ENCODE measurements at regions not wholly inside any gene's neighbourhood (a gene's known extent, or its start where the extent isn't known, plus 50 kb on each side); places are given as distances from the start of the nearest gene placed in this dataset.

DNA sequence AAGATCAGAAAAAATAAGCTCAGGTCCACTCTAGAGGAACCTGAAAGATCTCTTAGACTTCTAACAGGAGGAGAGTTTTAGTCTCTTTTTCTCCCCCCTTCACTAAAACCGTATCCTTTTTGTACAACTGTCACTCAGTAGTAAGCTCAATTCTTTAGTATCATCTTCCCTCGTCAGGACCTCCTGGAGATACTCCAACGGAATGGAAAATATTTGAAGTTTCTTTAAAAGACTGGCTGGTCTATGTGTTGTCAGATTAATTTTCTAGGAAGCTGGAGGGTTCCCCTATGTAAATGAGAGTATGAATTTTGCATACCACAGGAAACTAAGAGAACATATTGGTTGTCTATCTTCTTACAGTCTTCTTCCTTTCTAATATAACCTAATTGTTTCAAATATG lies 747.7 kb upstream of the CBLB start:
- CTCF ChIA-PET = interaction anchor here (1.1 kb wide), 1 partner anchor 22 kb away, joined by 3 read pairs; no protein-coding TSS in a partner anchor
- Histone ChIP-seq H3K27ac (ENCODE audit: low read depth in 2 of 2, low read length in 1 of 2) (peak overlapping the region in 1 of 2 experiments; percentile 80; a peak in 2 of 4 replicates), H3K4me1 (ENCODE audit: control insufficient read depth in 1 of 2, insufficient read depth in 2 of 2, low read depth in 1 of 2, low read length in 1 of 2) (peaks cover 0 to 24% of the 10 kb centered on the region in 2 experiments; a peak in 2 of 4 replicates), H3K4me2 (peak overlapping the region; percentile 49), H3K9me2 (no peaks in the 10 kb centered on the region), H3K27me3 (ENCODE audit: insufficient read depth) (no peaks in the 10 kb centered on the region), H3K79me2 (ENCODE audit: insufficient read depth) (no peaks in the 10 kb centered on the region), H3K36me3 (replicated peaks in 1 of 2; ENCODE audit: control insufficient read depth in 1 of 2, insufficient read depth in 2 of 2, low read length in 1 of 2) (no peaks in the 10 kb centered on the region), H4K20me1 (ENCODE audit: insufficient read depth) (no peaks in the 10 kb centered on the region), H3K9ac (peak overlapping the region; percentile 33), H3F3A (replicated peaks; ENCODE audit: insufficient read depth) (peaks cover 20% of the 10 kb centered on the region), H3K4me3 (ENCODE audit: low read depth in 2 of 2, low read length in 1 of 2) (no peak overlapping the region), H3K9me3 (no peaks in the 10 kb centered on the region), H2AFZ (ENCODE audit: low read depth) (0 out of 2 replicates have a peak overlapping the region, but pooled peaks have one; percentile 33)
- no peak for DNase-seq
- no peak for TF ChIP-seq TEAD4 (IDR thresholded peaks at IDR 0.05; ENCODE audit: borderline replicate concordance, insufficient read depth)
- TF ChIP-seq CTCF (IDR thresholded peaks at IDR 0.05) = no peak
- no peak for TF ChIP-seq TAF1 (IDR thresholded peaks at IDR 0.05; ENCODE audit: borderline replicate concordance, low read depth, low read length)
- no peak for TF ChIP-seq POLR2AphosphoS5 (IDR thresholded peaks at IDR 0.05; ENCODE audit: low read depth, low read length)
- TF ChIP-seq, protein P1, sequence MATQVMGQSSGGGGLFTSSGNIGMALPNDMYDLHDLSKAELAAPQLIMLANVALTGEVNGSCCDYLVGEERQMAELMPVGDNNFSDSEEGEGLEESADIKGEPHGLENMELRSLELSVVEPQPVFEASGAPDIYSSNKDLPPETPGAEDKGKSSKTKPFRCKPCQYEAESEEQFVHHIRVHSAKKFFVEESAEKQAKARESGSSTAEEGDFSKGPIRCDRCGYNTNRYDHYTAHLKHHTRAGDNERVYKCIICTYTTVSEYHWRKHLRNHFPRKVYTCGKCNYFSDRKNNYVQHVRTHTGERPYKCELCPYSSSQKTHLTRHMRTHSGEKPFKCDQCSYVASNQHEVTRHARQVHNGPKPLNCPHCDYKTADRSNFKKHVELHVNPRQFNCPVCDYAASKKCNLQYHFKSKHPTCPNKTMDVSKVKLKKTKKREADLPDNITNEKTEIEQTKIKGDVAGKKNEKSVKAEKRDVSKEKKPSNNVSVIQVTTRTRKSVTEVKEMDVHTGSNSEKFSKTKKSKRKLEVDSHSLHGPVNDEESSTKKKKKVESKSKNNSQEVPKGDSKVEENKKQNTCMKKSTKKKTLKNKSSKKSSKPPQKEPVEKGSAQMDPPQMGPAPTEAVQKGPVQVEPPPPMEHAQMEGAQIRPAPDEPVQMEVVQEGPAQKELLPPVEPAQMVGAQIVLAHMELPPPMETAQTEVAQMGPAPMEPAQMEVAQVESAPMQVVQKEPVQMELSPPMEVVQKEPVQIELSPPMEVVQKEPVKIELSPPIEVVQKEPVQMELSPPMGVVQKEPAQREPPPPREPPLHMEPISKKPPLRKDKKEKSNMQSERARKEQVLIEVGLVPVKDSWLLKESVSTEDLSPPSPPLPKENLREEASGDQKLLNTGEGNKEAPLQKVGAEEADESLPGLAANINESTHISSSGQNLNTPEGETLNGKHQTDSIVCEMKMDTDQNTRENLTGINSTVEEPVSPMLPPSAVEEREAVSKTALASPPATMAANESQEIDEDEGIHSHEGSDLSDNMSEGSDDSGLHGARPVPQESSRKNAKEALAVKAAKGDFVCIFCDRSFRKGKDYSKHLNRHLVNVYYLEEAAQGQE (IDR thresholded peaks at IDR 0.05; ENCODE audit: low read depth, low read length) = no peak
- no peak for TF ChIP-seq FOSL2 (IDR thresholded peaks at IDR 0.05; ENCODE audit: borderline replicate concordance, low read depth)
- TF ChIP-seq USF2 (IDR thresholded peaks at IDR 0.05; ENCODE audit: borderline replicate concordance, low read depth, low read length) = no peak
- no peak for TF ChIP-seq MXI1 (IDR thresholded peaks at IDR 0.05; ENCODE audit: low read depth, low read length)
- TF ChIP-seq GABPA (IDR thresholded peaks at IDR 0.05; ENCODE audit: low read depth) = no peak
- no peak for TF ChIP-seq MEF2A (IDR thresholded peaks at IDR 0.05; ENCODE audit: borderline replicate concordance, low read depth)
- TF ChIP-seq FOXM1 (IDR thresholded peaks at IDR 0.05; ENCODE audit: low read depth) = no peak
- no peak for TF ChIP-seq CHD2 (IDR thresholded peaks at IDR 0.05; ENCODE audit: low read length, partially characterized antibody)
- TF ChIP-seq RAD21 (IDR thresholded peaks at IDR 0.05; ENCODE audit: low read length) = no peak
- no peak for TF ChIP-seq NFIC (IDR thresholded peaks at IDR 0.05; ENCODE audit: borderline replicate concordance)
- TF ChIP-seq NRF1 (IDR thresholded peaks at IDR 0.05; ENCODE audit: low read depth, low read length) = no peak
- TF ChIP-seq RCOR1 (IDR thresholded peaks at IDR 0.05; ENCODE audit: low read length) = no peak
- POLR2A ChIA-PET = no interaction called here
- WGBS (ENCODE audit: low lambda C conversion rate) = 85% methylated on average over 3 of the region's 3 CpGs

Measured in SK-N-SH (cell line).